Astrocyte of the cerebellum (primary cell): ENCODE measurements at regions not wholly inside any gene's neighbourhood (a gene's known extent, or its start where the extent isn't known, plus 50 kb on each side); places are given as distances from the start of the nearest gene placed in this dataset.
"Not testable (repeated sequence)": the region's sequence is repeated elsewhere in the genome, so short reads cannot be mapped to it uniquely, and the experiment has no call there.

Source experiments
- DNase-seq: peaks from one replicate; pipeline ENCODE4 v3.0.0-alpha.2; 2011; ENCODE audit warnings: low read depth
- H3K4me3 ChIP-seq: 2 replicates; pipeline ENCODE4 v1.5.1; 2011; ENCODE audit warnings: mild to moderate bottlenecking, low read depth, low read length, moderate library complexity
- in situ Hi-C: cut with HindIII; loops from 2 replicates; pipeline ENCODE4 v1.10.0; 2017; ENCODE audit warnings: low sequenced_read_pairs
- TF ChIP-seq, protein P1 (sequence below): IDR thresholded peaks from 2 replicates; pipeline ENCODE4 v1.5.1; 2012; ENCODE audit warnings: low read length, low read depth, moderate library complexity, mild to moderate bottlenecking; ENCODE audit errors: missing control alignments

- in situ Hi-C loops: no loop called here
Measured at GRCh38 chr7:91357901-91358300, 93.7 kb downstream of the FZD1 start.

DNA sequence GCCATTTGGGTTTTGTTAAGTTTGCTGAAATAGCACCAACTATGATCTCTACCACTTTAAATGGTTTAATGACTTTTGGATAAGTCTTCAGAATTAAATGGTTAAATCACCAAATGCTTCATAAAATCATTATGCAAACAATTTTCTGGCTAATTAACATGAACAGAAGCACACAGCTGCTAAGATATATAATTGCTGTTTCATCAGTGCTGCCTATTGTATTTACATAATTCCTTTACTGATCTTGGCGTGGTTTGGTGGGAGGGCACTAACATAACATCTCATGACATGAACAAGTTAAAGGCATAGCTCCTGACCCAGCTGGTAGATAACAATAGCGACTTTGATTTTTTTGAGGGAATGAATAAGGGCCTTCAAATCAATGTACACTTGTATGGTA lies 94.1 kb downstream of the FZD1 start:
- in situ Hi-C loops: no loop called here
- H3K4me3 ChIP-seq: no peak overlapping the region
- TF ChIP-seq, protein P1, sequence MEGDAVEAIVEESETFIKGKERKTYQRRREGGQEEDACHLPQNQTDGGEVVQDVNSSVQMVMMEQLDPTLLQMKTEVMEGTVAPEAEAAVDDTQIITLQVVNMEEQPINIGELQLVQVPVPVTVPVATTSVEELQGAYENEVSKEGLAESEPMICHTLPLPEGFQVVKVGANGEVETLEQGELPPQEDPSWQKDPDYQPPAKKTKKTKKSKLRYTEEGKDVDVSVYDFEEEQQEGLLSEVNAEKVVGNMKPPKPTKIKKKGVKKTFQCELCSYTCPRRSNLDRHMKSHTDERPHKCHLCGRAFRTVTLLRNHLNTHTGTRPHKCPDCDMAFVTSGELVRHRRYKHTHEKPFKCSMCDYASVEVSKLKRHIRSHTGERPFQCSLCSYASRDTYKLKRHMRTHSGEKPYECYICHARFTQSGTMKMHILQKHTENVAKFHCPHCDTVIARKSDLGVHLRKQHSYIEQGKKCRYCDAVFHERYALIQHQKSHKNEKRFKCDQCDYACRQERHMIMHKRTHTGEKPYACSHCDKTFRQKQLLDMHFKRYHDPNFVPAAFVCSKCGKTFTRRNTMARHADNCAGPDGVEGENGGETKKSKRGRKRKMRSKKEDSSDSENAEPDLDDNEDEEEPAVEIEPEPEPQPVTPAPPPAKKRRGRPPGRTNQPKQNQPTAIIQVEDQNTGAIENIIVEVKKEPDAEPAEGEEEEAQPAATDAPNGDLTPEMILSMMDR: no peak

More at GRCh38 chr7:91357901-91358300, 93.7 kb downstream of the FZD1 start:
- TF ChIP-seq, protein P1: no peak
- DNase-seq: no peak
- H3K4me3 ChIP-seq: no peak overlapping the region

DNA sequence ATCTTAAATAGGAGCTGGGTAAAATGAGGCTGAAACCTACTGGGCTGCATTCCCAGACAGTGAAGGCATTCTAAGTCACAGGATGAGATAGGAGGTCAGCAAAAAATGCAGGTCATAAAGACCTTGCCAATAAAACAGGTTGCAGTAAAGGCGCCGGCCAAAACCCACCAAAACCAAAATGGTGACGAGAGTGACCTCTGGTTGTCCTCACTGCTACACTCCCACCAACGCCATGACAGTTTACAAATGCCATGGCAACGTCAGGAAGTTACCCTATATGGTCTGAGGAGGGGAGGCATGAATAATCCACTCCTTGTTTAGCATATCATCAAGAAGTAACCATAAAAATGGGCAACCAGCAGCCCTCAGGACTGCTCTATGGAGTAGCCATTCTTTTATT lies 100.9 kb downstream of the FZD1 start:
- H3K4me3 ChIP-seq, in situ Hi-C loops, DNase-seq: not testable (repeated sequence)

More for the DNA sequence above, 94.1 kb downstream of the FZD1 start:
- DNase-seq: no peak

GRCh38 chr7:91366091-91366490 lies 101.9 kb downstream of the FZD1 start:
- no peak overlapping the region for H3K4me3 ChIP-seq
- DNase-seq: no peak
- in situ Hi-C loops: no loop called here
- TF ChIP-seq, protein P1: no peak

DNA sequence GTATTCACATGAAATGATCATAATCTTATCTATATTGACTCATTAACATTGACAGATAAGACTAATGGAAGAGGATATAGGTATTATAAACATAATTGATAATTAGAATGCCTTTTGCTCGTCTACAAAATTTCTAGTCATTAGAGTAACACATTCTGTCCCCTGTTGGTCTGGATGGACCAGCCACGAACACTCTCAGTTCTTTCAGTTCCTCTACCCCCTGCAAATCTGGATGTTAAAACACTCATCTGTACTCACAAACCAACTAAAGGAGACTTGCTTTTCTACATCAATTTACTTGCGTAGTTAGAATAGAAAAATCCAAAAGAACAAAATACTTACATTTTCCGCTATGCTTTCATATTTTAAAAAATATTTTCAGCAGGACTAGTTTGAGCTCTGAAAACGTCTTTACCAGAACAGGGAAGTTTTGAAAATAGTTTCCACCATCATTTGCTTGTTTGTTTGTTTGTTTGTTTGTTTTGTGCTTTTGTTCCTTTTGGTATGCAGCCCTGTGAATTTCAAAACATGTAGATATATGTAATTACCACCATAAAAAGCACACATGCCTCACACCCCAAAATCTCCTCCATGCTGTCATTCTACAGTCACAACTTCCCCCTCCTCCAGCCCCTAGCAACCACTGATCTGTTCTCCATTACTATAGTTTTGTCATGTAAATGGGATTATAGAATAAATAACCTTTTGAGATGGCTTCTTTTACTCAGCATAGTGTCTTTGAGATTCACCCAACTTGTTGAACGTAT lies 103.8 kb downstream of the FZD1 start:
- TF ChIP-seq, protein P1: no peak
- in situ Hi-C loops: no loop called here
- no peak overlapping the region for H3K4me3 ChIP-seq
- DNase-seq: no peak

- no peak for DNase-seq
- in situ Hi-C loops: no loop called here
- TF ChIP-seq, protein P1: no peak
Measured at GRCh38 chr7:91372323-91372722, 108.1 kb downstream of the FZD1 start.

GRCh38 chr7:91373111-91373800 lies 109.0 kb downstream of the FZD1 start:
- DNase-seq: no peak
- TF ChIP-seq, protein P1: no peak
- no peak overlapping the region for H3K4me3 ChIP-seq
- in situ Hi-C loops: no loop called here

More at GRCh38 chr7:91372323-91372722, 108.1 kb downstream of the FZD1 start:
- H3K4me3 ChIP-seq: no peak overlapping the region
